IgD-negative memory B cell (primary cell): ENCODE measurements at regions not wholly inside any gene's neighbourhood (a gene's known extent, or its start where the extent isn't known, plus 50 kb on each side); places are given as distances from the start of the nearest gene placed in this dataset.
"Not testable (repeated sequence)": the region's sequence is repeated elsewhere in the genome, so short reads cannot be mapped to it uniquely, and the experiment has no call there.

Experiments used
- H3K27ac Mint-ChIP-seq, 3 donors: one replicate each; pipeline ENCODE4 v1.8.0; 2020 to 2022; ENCODE audit warnings: mild to moderate bottlenecking in 3 of 3, mixed read lengths in 3 of 3, moderate library complexity in 1 of 3
- H3K27me3 Mint-ChIP-seq: one replicate; pipeline ENCODE4 v1.8.0; 2021; ENCODE audit warnings: mixed read lengths
- H3K36me3 Mint-ChIP-seq: one replicate; pipeline ENCODE4 v1.8.0; 2020; ENCODE audit warnings: mild to moderate bottlenecking, mixed read lengths
- H3K4me1 Mint-ChIP-seq, 3 donors: one replicate each; pipeline ENCODE4 v1.8.0; 2020 to 2022; ENCODE audit warnings: mixed read lengths in 3 of 3, mild to moderate bottlenecking in 1 of 3
- H3K4me3 Mint-ChIP-seq, 4 donors: one replicate each; pipeline ENCODE4 v1.8.0; 2020 to 2022; ENCODE audit warnings: mild to moderate bottlenecking in 4 of 4, mixed read lengths in 4 of 4, moderate library complexity in 3 of 4
- H3K9me3 Mint-ChIP-seq, 3 donors: one replicate each; pipeline ENCODE4 v1.8.0; 2020 to 2021; ENCODE audit warnings: mixed read lengths in 3 of 3, mild to moderate bottlenecking in 1 of 3

- H3K9me3 Mint-ChIP-seq, result peaks cover 8 to 43% (median 11%) of the 10 kb centered on the region in 3 donors
- no peaks in the 10 kb centered on the region for H3K4me1 Mint-ChIP-seq
- H3K4me3 Mint-ChIP-seq, result no peak overlapping the region
- H3K36me3 Mint-ChIP-seq, result no peaks in the 10 kb centered on the region
- peak overlapping the region in 1 of 3 donors; percentile 39 for H3K27ac Mint-ChIP-seq
- H3K27me3 Mint-ChIP-seq, result no peaks in the 10 kb centered on the region
Observed at GRCh38 chr15:95699578-95699977, 630.9 kb upstream of the NR2F2 start.

GRCh38 chr15:95700692-95701091 is 629.8 kb upstream of the NR2F2 start:
- H3K4me3 Mint-ChIP-seq, H3K4me1 Mint-ChIP-seq, H3K27ac Mint-ChIP-seq, H3K36me3 Mint-ChIP-seq, H3K27me3 Mint-ChIP-seq: not testable (repeated sequence)
- H3K9me3 Mint-ChIP-seq, result peaks cover 8 to 36% (median 11%) of the 10 kb centered on the region in 3 donors

GRCh38 chr15:95701410-95701809 is 629.1 kb upstream of the NR2F2 start:
- Mint-ChIP-seq H3K36me3 (no peaks in the 10 kb centered on the region), H3K4me3 (no peak overlapping the region), H3K4me1 (no peaks in the 10 kb centered on the region), H3K27ac (no peak overlapping the region), H3K27me3 (no peaks in the 10 kb centered on the region), H3K9me3 (peaks cover 8 to 36% (median 11%) of the 10 kb centered on the region in 3 donors)

DNA sequence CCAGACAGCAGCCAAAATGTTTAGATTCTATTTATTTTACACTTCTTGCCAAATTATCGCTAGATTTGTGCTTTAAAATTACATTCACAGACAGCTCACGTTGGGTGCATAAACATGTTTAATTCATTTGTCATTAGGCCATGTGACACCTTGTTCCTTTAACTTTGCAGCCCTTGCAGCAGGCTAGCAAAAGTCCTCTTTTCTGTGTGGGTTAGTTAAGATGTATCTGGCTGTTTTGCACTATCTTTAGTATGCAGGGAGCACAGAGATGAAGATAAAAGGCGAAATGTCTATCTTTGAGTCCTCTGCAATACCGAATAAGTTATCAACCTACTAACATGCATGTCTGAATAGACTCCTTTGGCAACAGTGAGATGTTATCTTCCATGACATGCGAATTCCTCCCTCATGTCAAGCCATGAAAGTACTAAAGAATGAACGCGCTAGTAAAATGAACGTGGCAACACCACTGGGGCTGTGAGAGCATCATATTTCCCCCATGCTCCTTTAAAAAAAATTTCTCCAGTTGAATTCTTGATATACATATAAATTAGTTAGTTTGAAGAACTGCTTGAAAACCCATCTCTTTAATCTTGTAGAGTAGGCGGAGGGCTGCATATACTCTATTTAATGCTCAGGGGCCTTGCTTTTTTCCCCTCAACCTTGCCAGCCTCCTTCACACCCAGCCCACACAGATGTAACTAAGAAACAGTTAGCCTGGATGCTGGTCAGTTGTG is 620.4 kb upstream of the NR2F2 start:
- Mint-ChIP-seq H3K4me3 (no peak overlapping the region), H3K36me3 (no peaks in the 10 kb centered on the region), H3K27me3 (no peaks in the 10 kb centered on the region)

DNA sequence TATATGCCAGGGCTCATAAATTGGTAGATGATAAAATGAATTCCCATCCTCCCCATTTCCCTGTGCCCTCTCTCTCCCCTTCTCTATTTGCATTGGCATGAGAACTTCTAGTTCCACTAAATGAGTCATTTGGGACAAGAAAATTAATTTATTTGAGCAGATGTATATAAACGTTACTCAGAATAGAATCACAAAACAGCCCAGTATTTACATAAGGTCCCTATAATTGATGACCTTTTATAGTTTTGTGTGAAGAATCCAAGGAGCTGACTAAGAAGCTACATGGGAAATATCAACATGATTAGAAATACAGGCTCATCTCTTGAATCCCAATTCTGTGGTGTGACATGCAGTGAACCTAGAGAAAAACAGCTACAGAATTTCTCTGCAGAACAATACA is 617.7 kb upstream of the NR2F2 start:
- H3K4me1 Mint-ChIP-seq, result no peaks in the 10 kb centered on the region
- H3K4me3 Mint-ChIP-seq, result no peak overlapping the region
- no peak overlapping the region for H3K27ac Mint-ChIP-seq
- H3K27me3 Mint-ChIP-seq, result no peaks in the 10 kb centered on the region
- peaks cover 0 to 9% (median 1%) of the 10 kb centered on the region in 3 donors for H3K9me3 Mint-ChIP-seq
- no peaks in the 10 kb centered on the region for H3K36me3 Mint-ChIP-seq

More for the DNA sequence above, 620.4 kb upstream of the NR2F2 start:
- peaks cover 0 to 6% (median 0%) of the 10 kb centered on the region in 3 donors for H3K9me3 Mint-ChIP-seq
- no peak overlapping the region for H3K27ac Mint-ChIP-seq
- H3K4me1 Mint-ChIP-seq, result no peaks in the 10 kb centered on the region

DNA sequence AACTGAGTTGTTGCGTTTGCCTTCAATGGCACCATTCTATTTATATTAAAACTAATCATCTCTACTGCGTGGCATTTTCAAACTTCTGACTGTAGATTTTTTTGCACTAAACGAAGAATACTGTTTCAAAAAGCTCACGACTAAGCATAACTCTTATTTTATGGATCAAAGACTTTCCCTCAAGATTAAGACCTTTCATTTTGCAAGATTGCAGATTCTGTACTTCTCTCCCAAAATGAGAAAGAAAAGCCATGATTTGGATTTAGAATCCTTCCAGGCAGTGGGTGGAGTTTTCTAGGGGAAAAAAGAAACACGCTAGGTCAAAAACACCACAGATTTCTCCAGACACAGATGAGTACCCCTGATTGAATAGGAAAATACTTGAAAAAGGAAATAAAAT is 617.2 kb upstream of the NR2F2 start:
- Mint-ChIP-seq H3K4me3 (no peak overlapping the region), H3K9me3 (peaks cover 0 to 9% (median 2%) of the 10 kb centered on the region in 3 donors), H3K36me3 (no peaks in the 10 kb centered on the region), H3K27ac (no peak overlapping the region), H3K4me1 (no peaks in the 10 kb centered on the region), H3K27me3 (no peaks in the 10 kb centered on the region)

- no peak overlapping the region for H3K4me3 Mint-ChIP-seq
- no peaks in the 10 kb centered on the region for H3K27me3 Mint-ChIP-seq
- peaks cover 0 to 9% (median 2%) of the 10 kb centered on the region in 3 donors for H3K9me3 Mint-ChIP-seq
- no peaks in the 10 kb centered on the region for H3K4me1 Mint-ChIP-seq
- no peak overlapping the region for H3K27ac Mint-ChIP-seq
- no peaks in the 10 kb centered on the region for H3K36me3 Mint-ChIP-seq
Observed at GRCh38 chr15:95715116-95715903, 615.2 kb upstream of the NR2F2 start.

DNA sequence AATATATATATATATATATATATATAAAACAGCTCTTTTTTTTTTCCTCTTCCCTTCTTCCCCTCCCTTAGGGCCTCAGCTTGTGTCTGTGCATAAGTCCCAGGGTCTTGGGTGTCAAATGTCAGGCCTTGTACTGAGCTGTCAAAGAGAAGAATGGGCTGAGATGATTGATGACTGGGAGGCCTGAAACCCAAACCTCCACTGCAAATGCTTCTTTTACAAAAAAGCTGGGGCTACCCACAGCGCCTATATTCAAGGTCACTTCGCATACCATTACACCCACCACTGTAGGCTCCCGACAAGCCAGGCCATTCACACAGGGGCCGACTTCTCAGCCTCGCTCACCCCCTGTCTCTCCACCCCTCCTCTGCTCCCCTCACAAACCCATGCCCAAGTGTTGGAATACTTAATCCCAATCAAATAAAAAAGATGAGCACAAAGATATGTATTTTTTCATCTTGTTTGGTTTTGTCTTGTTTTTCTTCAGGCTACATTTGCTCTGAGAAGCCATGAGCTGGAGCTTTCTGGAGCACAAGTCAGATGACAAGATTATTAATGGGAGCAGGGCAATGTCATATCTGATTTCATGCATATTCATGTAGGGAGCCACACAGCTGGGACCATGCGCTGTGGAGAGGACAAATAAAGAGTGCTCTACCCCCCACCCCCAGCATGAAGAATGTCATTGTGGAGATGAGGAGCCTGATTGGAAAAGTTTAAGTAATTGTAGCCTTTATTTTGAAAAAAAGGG is 614.4 kb upstream of the NR2F2 start:
- no peak overlapping the region for H3K27ac Mint-ChIP-seq
- H3K36me3 Mint-ChIP-seq, result no peaks in the 10 kb centered on the region
- H3K9me3 Mint-ChIP-seq, result peaks cover 0 to 7% (median 2%) of the 10 kb centered on the region in 3 donors
- H3K4me3 Mint-ChIP-seq, result no peak overlapping the region
- no peaks in the 10 kb centered on the region for H3K4me1 Mint-ChIP-seq
- no peaks in the 10 kb centered on the region for H3K27me3 Mint-ChIP-seq

GRCh38 chr15:95716708-95717107 is 613.8 kb upstream of the NR2F2 start:
- Mint-ChIP-seq H3K36me3 (no peaks in the 10 kb centered on the region), H3K4me1 (no peaks in the 10 kb centered on the region), H3K27me3 (no peaks in the 10 kb centered on the region), H3K4me3 (no peak overlapping the region), H3K27ac (no peak overlapping the region), H3K9me3 (peaks cover 0 to 6% (median 2%) of the 10 kb centered on the region in 3 donors)

DNA sequence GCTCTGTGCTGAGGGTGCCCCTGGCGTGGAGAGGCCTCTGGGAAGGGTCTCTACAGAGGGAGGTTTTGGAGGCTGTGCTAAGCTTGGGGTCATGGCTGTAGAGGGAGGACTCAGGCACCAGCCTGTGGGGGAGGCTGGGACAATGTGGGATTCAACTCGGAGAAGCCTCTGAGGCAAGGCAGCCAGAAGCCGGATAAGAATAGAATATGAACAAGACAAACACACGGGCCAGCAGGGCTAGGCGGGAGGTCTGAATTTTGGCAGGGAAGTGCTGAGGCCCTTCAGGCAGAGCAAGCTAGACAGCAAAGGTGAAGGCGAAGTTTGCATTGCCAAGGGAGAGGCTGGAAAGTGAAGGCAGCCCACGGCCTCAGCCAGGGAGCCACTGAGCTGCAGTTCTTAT is 612.1 kb upstream of the NR2F2 start:
- H3K4me3 Mint-ChIP-seq, result no peak overlapping the region
- no peaks in the 10 kb centered on the region for H3K4me1 Mint-ChIP-seq
- no peak overlapping the region for H3K27ac Mint-ChIP-seq
- no peaks in the 10 kb centered on the region for H3K27me3 Mint-ChIP-seq
- no peaks in the 10 kb centered on the region for H3K36me3 Mint-ChIP-seq
- peaks cover 0 to 3% (median 3%) of the 10 kb centered on the region in 3 donors for H3K9me3 Mint-ChIP-seq

DNA sequence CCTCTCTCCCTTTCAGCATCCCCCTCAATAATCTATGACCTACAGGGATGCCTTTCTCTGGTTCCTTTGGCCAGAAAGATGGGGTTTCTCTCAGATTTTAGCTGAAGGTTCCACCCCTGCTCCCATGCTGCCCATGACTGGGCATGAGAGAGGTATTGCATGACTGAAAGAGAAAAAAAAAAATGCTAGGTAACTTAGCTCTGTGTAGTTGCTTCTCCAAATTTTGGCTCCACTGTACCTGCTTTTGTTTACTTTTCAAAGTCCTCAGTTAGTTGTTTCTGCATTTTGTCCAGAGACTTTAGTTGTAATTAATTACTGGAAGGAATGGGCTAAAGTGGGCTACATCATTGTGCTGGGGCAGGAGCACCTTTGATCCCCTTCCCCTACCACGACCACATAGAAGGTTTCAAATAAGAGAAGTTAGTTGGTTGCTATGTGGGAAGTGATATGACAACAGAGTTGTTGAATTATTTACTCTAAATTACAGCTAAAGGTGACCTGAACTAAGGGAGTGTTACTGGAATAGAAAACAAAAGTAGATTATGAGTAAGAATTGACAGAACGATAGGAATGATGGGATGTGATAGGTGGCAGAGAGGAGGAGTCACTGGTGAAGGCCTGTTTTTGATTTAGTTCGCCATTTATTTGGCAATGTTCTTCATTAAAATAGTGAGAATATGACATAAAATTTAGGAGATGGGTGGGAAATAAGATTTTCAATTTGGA is 605.4 kb upstream of the NR2F2 start:
- H3K9me3 Mint-ChIP-seq, result peaks cover 0 to 5% (median 2%) of the 10 kb centered on the region in 3 donors
- no peaks in the 10 kb centered on the region for H3K36me3 Mint-ChIP-seq
- no peak overlapping the region for H3K4me3 Mint-ChIP-seq
- no peak overlapping the region for H3K27ac Mint-ChIP-seq
- no peaks in the 10 kb centered on the region for H3K4me1 Mint-ChIP-seq
- peaks cover 1% of the 10 kb centered on the region for H3K27me3 Mint-ChIP-seq

DNA sequence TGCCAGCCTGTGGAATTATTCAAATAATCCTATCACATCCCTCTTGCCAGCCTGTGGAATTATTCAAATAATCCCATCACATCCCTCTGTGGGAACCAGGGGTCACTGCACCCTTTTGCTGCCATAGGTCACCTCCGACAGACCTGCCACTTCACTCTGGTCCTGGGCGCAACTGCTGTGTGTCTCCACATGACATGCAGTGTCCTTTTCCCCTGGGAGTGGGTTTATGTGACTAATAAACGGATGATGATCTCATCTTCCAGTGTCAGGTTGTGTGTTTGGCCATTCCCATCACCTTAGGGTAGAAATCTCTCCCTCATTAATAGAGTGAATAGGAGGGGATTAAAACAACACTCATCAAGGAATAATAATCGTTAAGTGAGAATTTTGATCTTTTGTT is 603.6 kb upstream of the NR2F2 start:
- H3K9me3 Mint-ChIP-seq, result peaks cover 0 to 7% (median 4%) of the 10 kb centered on the region in 3 donors
- peaks cover 1% of the 10 kb centered on the region for H3K27me3 Mint-ChIP-seq
- H3K27ac Mint-ChIP-seq, result no peak overlapping the region
- H3K4me3 Mint-ChIP-seq, result peak overlapping the region in 1 of 4 donors; percentile 23
- no peaks in the 10 kb centered on the region for H3K36me3 Mint-ChIP-seq
- no peaks in the 10 kb centered on the region for H3K4me1 Mint-ChIP-seq

DNA sequence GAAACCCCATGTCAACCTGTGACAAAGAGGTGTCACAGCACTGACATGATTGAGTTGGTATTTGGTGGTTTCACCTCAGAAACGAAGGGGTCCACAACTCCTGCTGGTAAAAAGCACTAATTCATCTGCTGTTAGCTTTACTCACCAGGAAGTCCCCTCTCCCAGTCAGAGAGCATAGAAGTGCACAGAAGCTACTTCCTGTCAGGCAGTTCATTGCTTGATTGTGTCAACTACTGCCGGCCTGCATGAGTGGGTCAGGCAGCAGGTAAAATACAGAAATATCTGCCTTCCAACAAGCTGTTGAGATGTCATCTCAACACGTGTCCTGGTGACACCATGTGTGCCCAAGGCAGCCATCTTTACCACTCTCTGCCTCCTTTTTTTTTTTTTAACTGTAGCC is 596.6 kb upstream of the NR2F2 start:
- Mint-ChIP-seq H3K27me3 (no peaks in the 10 kb centered on the region), H3K4me3 (no peak overlapping the region), H3K27ac (no peak overlapping the region), H3K36me3 (no peaks in the 10 kb centered on the region), H3K9me3 (peaks cover 0 to 9% (median 7%) of the 10 kb centered on the region in 3 donors), H3K4me1 (peaks cover 0 to 5% (median 0%) of the 10 kb centered on the region in 3 donors)

DNA sequence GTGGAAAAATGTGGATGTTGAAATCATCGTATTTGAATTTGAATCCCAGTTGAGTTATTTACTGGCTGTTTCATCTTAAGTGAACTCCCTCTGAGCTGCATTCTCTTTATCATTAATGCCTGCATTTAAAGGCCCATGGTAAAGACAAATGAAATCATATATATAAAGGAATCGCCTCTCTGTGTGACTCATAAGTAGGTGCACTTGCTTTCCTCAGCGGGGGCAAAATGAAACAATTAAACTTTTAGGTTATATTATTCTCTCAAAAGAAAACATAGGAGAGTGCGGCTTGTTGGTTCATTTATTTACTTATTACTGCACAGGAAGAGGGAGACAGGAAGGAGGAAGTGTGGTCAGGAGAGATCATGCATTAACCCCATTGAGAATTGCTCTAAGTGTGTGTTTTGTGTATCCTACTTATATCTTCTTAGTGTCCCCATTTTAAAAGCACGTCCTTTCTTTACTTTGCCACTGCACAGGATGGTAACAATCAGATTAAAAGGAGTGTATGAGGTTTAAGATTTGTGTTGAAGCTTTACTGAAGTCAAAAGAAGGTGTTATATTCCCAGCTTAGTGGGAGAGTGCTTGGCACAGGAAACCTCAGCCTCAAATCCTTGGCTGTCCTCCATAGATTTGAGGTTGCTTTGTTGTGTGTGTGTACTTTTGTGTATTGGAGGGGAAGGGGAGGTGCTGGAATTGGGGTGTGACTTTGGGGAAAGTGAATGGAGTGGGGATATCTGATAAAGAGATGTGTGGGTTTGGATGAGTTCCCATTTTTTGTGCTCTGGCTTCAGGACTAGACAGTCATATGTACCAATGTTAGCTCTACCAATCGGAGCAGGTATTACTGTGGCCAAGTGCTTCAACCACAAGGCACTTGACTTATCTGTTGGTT is 595.8 kb upstream of the NR2F2 start:
- Mint-ChIP-seq H3K27ac (no peak overlapping the region), H3K36me3 (no peaks in the 10 kb centered on the region), H3K4me3 (peak overlapping the region in 2 of 4 donors; percentile 29 to 63), H3K9me3 (peaks cover 0 to 12% (median 7%) of the 10 kb centered on the region in 3 donors), H3K4me1 (peaks cover 0 to 5% (median 0%) of the 10 kb centered on the region in 3 donors), H3K27me3 (no peaks in the 10 kb centered on the region)
